Thoracic aorta (tissue), 2 donors: ENCODE measurements at regions not wholly inside any gene's neighbourhood (a gene's known extent, or its start where the extent isn't known, plus 50 kb on each side); places are given as distances from the start of the nearest gene placed in this dataset.
"Not testable (repeated sequence)": the region's sequence is repeated elsewhere in the genome, so short reads cannot be mapped to it uniquely, and the experiment has no call there.

Source experiments
- ATAC-seq: fragments of 150-250 bp; one replicate; pipeline ENCODE4 v1.8.0; 2017; ENCODE audit warnings: low read depth; ENCODE audit not compliant: insufficient number of reproducible peaks, low FRiP score
- DNase-seq: peaks from one replicate; pipeline ENCODE4 v3.0.0-alpha.2; 2020; ENCODE audit warnings: low spot score
- H3K27ac ChIP-seq, 2 donors: fragments of 200-600 bp; sonication (generic); 1 replicate in 1 of 2; 2 replicates in 1 of 2; pipeline ENCODE4 v1.5.1; 2016; ENCODE audit warnings: mild to moderate bottlenecking in 2 of 2, moderate library complexity in 2 of 2
- H3K27me3 ChIP-seq: fragments of 200-600 bp; sonication (generic); replicated peaks from 2 replicates; pipeline ENCODE4 v1.6.0; 2016; ENCODE audit warnings: mild to moderate bottlenecking; ENCODE audit not compliant: insufficient read depth
- H3K36me3 ChIP-seq: fragments of 200-600 bp; sonication (generic); one replicate; pipeline ENCODE4 v1.5.1; 2016
- H3K4me1 ChIP-seq, 2 donors: fragments of 200-600 bp; sonication (generic); 1 replicate in 1 of 2; 2 replicates in 1 of 2; pipeline versions ENCODE4 v1.5.1 to v1.6.0; 2016; ENCODE audit warnings: low read depth in 2 of 2, mild to moderate bottlenecking in 1 of 2; ENCODE audit not compliant: control insufficient read depth in 1 of 2
- H3K4me3 ChIP-seq: fragments of 200-600 bp; sonication (generic); 2 replicates; pipeline ENCODE4 v1.5.1; 2016; ENCODE audit warnings: mild to moderate bottlenecking
- H3K9me3 ChIP-seq: fragments of 200-600 bp; sonication (generic); 2 replicates; pipeline ENCODE4 v1.5.1; 2016
- CTCF ChIP-seq: fragments of 200-600 bp; sonication (generic); IDR thresholded peaks from one replicate; pipeline ENCODE4 v1.5.1; 2019; ENCODE audit warnings: antibody characterized with exemption

DNA sequence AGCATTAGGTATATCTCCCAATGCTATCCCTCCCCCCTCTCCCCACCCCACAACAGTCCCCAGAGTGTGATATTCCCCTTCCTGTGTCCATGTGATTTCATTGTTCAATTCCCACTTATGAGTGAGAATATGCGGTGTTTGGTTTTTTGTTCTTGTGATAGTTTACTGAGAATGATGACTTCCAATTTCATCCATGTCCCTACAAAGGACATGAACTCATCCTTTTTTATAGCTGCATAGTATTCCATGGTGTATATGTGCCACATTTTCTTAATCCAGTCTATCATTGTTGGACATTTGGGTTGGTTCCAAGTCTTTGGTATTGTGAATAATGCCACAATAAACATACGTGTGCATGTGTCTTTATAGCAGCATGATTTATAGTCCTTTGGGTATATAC lies 194.6 kb upstream of the WSB1 start:
- H3K9me3 ChIP-seq, H3K4me3 ChIP-seq, H3K27me3 ChIP-seq, H3K36me3 ChIP-seq, H3K4me1 ChIP-seq, DNase-seq, ATAC-seq, H3K27ac ChIP-seq: not testable (repeated sequence)

- not testable (repeated sequence) for H3K27me3 ChIP-seq, DNase-seq, H3K4me3 ChIP-seq, ATAC-seq, H3K9me3 ChIP-seq, H3K27ac ChIP-seq, H3K4me1 ChIP-seq, H3K36me3 ChIP-seq
These were observed 189.2 kb upstream of the WSB1 start for GRCh38 chr17:27104605-27105221.

GRCh38 chr17:27105636-27106035 lies 188.3 kb upstream of the WSB1 start:
- no peak for TF ChIP-seq CTCF
- no peaks in the 10 kb centered on the region for H3K9me3 ChIP-seq
- H3K36me3 ChIP-seq, result no peaks in the 10 kb centered on the region
- H3K27ac ChIP-seq, result no peak overlapping the region
- no peak for ATAC-seq
- DNase-seq, result no peak
- H3K4me3 ChIP-seq, result no peak overlapping the region
- H3K4me1 ChIP-seq, result no peaks in the 10 kb centered on the region
- no peaks in the 10 kb centered on the region for H3K27me3 ChIP-seq

DNA sequence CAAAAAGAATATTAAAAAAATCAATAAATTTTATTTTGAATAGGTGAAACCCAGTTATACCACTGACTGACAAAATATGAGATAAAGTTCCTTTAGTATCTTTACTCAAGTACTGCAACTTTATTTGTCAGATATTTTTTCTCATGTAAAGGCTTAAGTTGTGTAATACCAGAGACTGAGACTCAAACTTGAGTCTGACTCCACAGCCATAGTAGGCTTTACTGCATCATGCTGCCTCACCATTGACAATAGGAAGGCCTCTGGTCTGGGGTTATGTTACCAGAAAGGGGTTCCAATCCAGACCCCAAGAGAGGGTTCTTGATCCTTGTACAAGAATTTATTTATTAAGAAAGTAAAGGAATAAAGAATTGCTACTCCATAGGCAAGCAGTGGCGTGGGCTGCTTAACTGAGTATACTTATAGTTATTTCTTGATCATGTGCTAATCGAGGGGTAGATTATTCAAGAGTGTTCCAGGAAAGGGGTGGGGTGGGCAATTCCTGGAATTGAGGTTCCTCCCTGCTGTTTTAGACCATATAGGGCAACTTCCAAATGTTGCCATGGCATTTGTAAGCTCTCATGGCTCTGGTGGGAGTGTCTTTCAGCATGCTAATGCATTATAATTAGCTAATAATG lies 187.4 kb upstream of the WSB1 start:
- H3K27ac ChIP-seq, result no peak overlapping the region
- DNase-seq, result no peak
- no peaks in the 10 kb centered on the region for H3K36me3 ChIP-seq
- no peaks in the 10 kb centered on the region for H3K27me3 ChIP-seq
- no peak for ATAC-seq
- no peaks in the 10 kb centered on the region for H3K9me3 ChIP-seq
- no peak overlapping the region for H3K4me3 ChIP-seq
- no peak for TF ChIP-seq CTCF
- no peaks in the 10 kb centered on the region for H3K4me1 ChIP-seq

- Histone ChIP-seq H3K36me3 (no peaks in the 10 kb centered on the region), H3K27me3 (no peaks in the 10 kb centered on the region), H3K9me3 (no peaks in the 10 kb centered on the region), H3K4me1 (no peaks in the 10 kb centered on the region), H3K4me3 (no peak overlapping the region), H3K27ac (no peak overlapping the region)
- DNase-seq, result no peak
- no peak for TF ChIP-seq CTCF
- no peak for ATAC-seq
These were observed 186.9 kb upstream of the WSB1 start for GRCh38 chr17:27106982-27107360.

- not testable (repeated sequence) for H3K27me3 ChIP-seq, H3K4me3 ChIP-seq, H3K27ac ChIP-seq, DNase-seq, H3K36me3 ChIP-seq, H3K4me1 ChIP-seq, H3K9me3 ChIP-seq, ATAC-seq
These were observed 186.3 kb upstream of the WSB1 start for GRCh38 chr17:27107386-27108328.
